ENCODE measurements at regions not wholly inside any gene's neighbourhood (a gene's known extent, or its start where the extent isn't known, plus 50 kb on each side); places are given as distances from the start of the nearest gene placed in this dataset.

GRCh38 chr3:22937536-22937935 is 265.6 kb upstream of the UBE2E2 start:
- no peaks in the 10 kb centered on the region for H3K27me3 ChIP-seq (replicated peaks; ENCODE audit: insufficient read depth, low read depth, low read length, poor library complexity)
- no peaks in the 10 kb centered on the region for H3K9me3 ChIP-seq (ENCODE audit: low read depth, low read length, poor library complexity, severe bottlenecking)
- no peaks in the 10 kb centered on the region for H3K4me1 ChIP-seq (ENCODE audit: insufficient read depth, low read length, poor library complexity, severe bottlenecking)
- ChIA-PET POLR2A (ENCODE audit: low non-redundant PET) (no interaction called here), CTCF (no interaction called here)
- BruUV-seq (replicated peaks) = no TSS peak
- H3K27ac ChIP-seq (ENCODE audit: low read depth, low read length, poor library complexity, severe bottlenecking) = no peak overlapping the region
- no peak for DNase-seq (ENCODE audit: low spot score)
- H3K4me3 ChIP-seq (ENCODE audit: low read depth, low read length, poor library complexity, severe bottlenecking) = no peak overlapping the region
- intact Hi-C loops (cut with micrococcal nuclease; ENCODE audit: unreplicated experiment) = no loop called here
- TF ChIP-seq EZH2 (IDR thresholded peaks at IDR 0.05; ENCODE audit: borderline replicate concordance, low read depth, low read length, poor library complexity, severe bottlenecking) (no peak), CTCF (conservative IDR thresholded peaks at IDR 0.05; ENCODE audit: low read depth, low read length) (no peak)
- no peaks in the 10 kb centered on the region for H3K36me3 ChIP-seq (ENCODE audit: insufficient read depth, low read length, poor library complexity, severe bottlenecking)

GRCh38 chr3:22938739-22939138 is 264.4 kb upstream of the UBE2E2 start:
- BruUV-seq (replicated peaks) = no TSS peak
- H3K9me3 ChIP-seq (ENCODE audit: low read depth, low read length, poor library complexity, severe bottlenecking) = no peaks in the 10 kb centered on the region
- H3K4me3 ChIP-seq (ENCODE audit: low read depth, low read length, poor library complexity, severe bottlenecking) = no peak overlapping the region
- intact Hi-C loops (cut with micrococcal nuclease; ENCODE audit: unreplicated experiment) = no loop called here
- no peaks in the 10 kb centered on the region for H3K36me3 ChIP-seq (ENCODE audit: insufficient read depth, low read length, poor library complexity, severe bottlenecking)
- DNase-seq (ENCODE audit: low spot score) = no peak
- CTCF ChIA-PET = no interaction called here
- no peak overlapping the region for H3K27ac ChIP-seq (ENCODE audit: low read depth, low read length, poor library complexity, severe bottlenecking)
- POLR2A ChIA-PET (ENCODE audit: low non-redundant PET) = no interaction called here
- TF ChIP-seq CTCF (conservative IDR thresholded peaks at IDR 0.05; ENCODE audit: low read depth, low read length) = no peak
- no peak for TF ChIP-seq EZH2 (IDR thresholded peaks at IDR 0.05; ENCODE audit: borderline replicate concordance, low read depth, low read length, poor library complexity, severe bottlenecking)
- H3K4me1 ChIP-seq (ENCODE audit: insufficient read depth, low read length, poor library complexity, severe bottlenecking) = no peaks in the 10 kb centered on the region
- H3K27me3 ChIP-seq (replicated peaks; ENCODE audit: insufficient read depth, low read depth, low read length, poor library complexity) = no peaks in the 10 kb centered on the region

GRCh38 chr3:22939349-22939748 is 263.8 kb upstream of the UBE2E2 start:
- intact Hi-C loops (cut with micrococcal nuclease; ENCODE audit: unreplicated experiment) = no loop called here
- Histone ChIP-seq H3K4me3 (ENCODE audit: low read depth, low read length, poor library complexity, severe bottlenecking) (no peak overlapping the region), H3K27me3 (replicated peaks; ENCODE audit: insufficient read depth, low read depth, low read length, poor library complexity) (no peaks in the 10 kb centered on the region), H3K36me3 (ENCODE audit: insufficient read depth, low read length, poor library complexity, severe bottlenecking) (no peaks in the 10 kb centered on the region), H3K4me1 (ENCODE audit: insufficient read depth, low read length, poor library complexity, severe bottlenecking) (no peaks in the 10 kb centered on the region), H3K27ac (ENCODE audit: low read depth, low read length, poor library complexity, severe bottlenecking) (no peak overlapping the region), H3K9me3 (ENCODE audit: low read depth, low read length, poor library complexity, severe bottlenecking) (no peaks in the 10 kb centered on the region)
- POLR2A ChIA-PET (ENCODE audit: low non-redundant PET) = no interaction called here
- CTCF ChIA-PET = no interaction called here
- DNase-seq (ENCODE audit: low spot score) = no peak
- BruUV-seq (replicated peaks) = no TSS peak
- TF ChIP-seq EZH2 (IDR thresholded peaks at IDR 0.05; ENCODE audit: borderline replicate concordance, low read depth, low read length, poor library complexity, severe bottlenecking) (no peak), CTCF (conservative IDR thresholded peaks at IDR 0.05; ENCODE audit: low read depth, low read length) (no peak)
